Natural killer cell (primary cell): ENCODE measurements at regions not wholly inside any gene's neighbourhood (a gene's known extent, or its start where the extent isn't known, plus 50 kb on each side); places are given as distances from the start of the nearest gene placed in this dataset.

Experiments
- ATAC-seq, 3 donors: fragments of 150-1000 bp in 2 of 3; fragments of 200-7000 bp in 1 of 3; cut with Tn5 transposase; 1 replicate in 1 of 3; 2 replicates in 2 of 3; pipeline ENCODE4 v1.10.0; 2021; ENCODE audit warnings: mild to moderate bottlenecking in 2 of 3, moderate library complexity in 2 of 3
- DNase-seq, 2 donors: peaks; one replicate each; pipeline versions ENCODE4 v3.0.0 to v3.0.0-alpha.2; 2013 to 2021; ENCODE audit warnings: mixed read lengths in 1 of 2
- H3K27ac ChIP-seq: one replicate; pipeline ENCODE4 v1.5.1; 2013; ENCODE audit warnings: mild to moderate bottlenecking, low read length
- H3K27me3 ChIP-seq: one replicate; pipeline ENCODE4 v1.6.1; 2013; ENCODE audit warnings: low read length; ENCODE audit not compliant: control insufficient read depth, insufficient read depth
- H3K36me3 ChIP-seq: one replicate; pipeline ENCODE4 v1.6.1; 2013; ENCODE audit warnings: low read length; ENCODE audit not compliant: control insufficient read depth, insufficient read depth
- H3K4me1 ChIP-seq: one replicate; pipeline ENCODE4 v1.6.1; 2013; ENCODE audit warnings: low read length; ENCODE audit not compliant: control insufficient read depth, insufficient read depth
- H3K4me3 ChIP-seq: one replicate; pipeline ENCODE4 v1.5.1; 2013; ENCODE audit warnings: low read length
- H3K9me3 ChIP-seq: one replicate; pipeline ENCODE4 v1.6.1; 2013; ENCODE audit warnings: low read length; ENCODE audit not compliant: control insufficient read depth, insufficient read depth
- H3K27ac Mint-ChIP-seq, 2 donors: one replicate each; pipeline ENCODE4 v1.8.0; 2022; ENCODE audit warnings: mild to moderate bottlenecking in 2 of 2, mixed read lengths in 2 of 2, moderate library complexity in 1 of 2
- H3K27me3 Mint-ChIP-seq, 2 donors: one replicate each; pipeline ENCODE4 v1.8.0; 2022; ENCODE audit warnings: low read depth in 2 of 2, mixed read lengths in 2 of 2
- H3K36me3 Mint-ChIP-seq: one replicate; pipeline ENCODE4 v1.8.0; 2022; ENCODE audit warnings: mixed read lengths
- H3K4me1 Mint-ChIP-seq, 2 donors: one replicate each; pipeline ENCODE4 v1.8.0; 2022; ENCODE audit warnings: mixed read lengths in 2 of 2
- H3K4me3 Mint-ChIP-seq: one replicate; pipeline ENCODE4 v1.8.0; 2022; ENCODE audit warnings: mild to moderate bottlenecking, moderate library complexity, mixed read lengths
- H3K9me3 Mint-ChIP-seq, 2 donors: one replicate each; pipeline ENCODE4 v1.8.0; 2022; ENCODE audit warnings: mixed read lengths in 2 of 2
- CTCF ChIP-seq: fragments of 200-600 bp; IDR thresholded peaks from one replicate; pipeline ENCODE4 v1.8.0; 2022; ENCODE audit warnings: antibody characterized with exemption
- WGBS: methylation state at CpG from one replicate; pipeline ENCODE4 v1.1.7; 2013; ENCODE audit warnings: missing lambda C conversion rate; ENCODE audit not compliant: insufficient coverage; 5-methylcytosine and 5-hydroxymethylcytosine counted together
- intact Hi-C: fragments of 100-400 bp; cut with micrococcal nuclease; formaldehyde crosslinking; loops from one replicate; pipeline ENCODE4 v1.14.2; 2022

- H3K9me3 Mint-ChIP-seq, result no peaks in the 10 kb centered on the region
- Histone ChIP-seq H3K27me3 (no peaks in the 10 kb centered on the region), H3K36me3 (no peaks in the 10 kb centered on the region), H3K9me3 (no peaks in the 10 kb centered on the region), H3K4me3 (no peak overlapping the region), H3K27ac (no peak overlapping the region), H3K4me1 (no peaks in the 10 kb centered on the region)
- ATAC-seq (no peak), DNase-seq (no peak)
- H3K4me1 Mint-ChIP-seq, result no peaks in the 10 kb centered on the region
- H3K27me3 Mint-ChIP-seq, result peaks cover 2 to 8% of the 10 kb centered on the region in 2 donors
- H3K4me3 Mint-ChIP-seq, result no peak overlapping the region
- no peak overlapping the region for H3K27ac Mint-ChIP-seq
- no peaks in the 10 kb centered on the region for H3K36me3 Mint-ChIP-seq
- intact Hi-C loops, result no loop called here
- 90% methylated on average over 4 of the region's 4 CpGs for WGBS
- no peak for TF ChIP-seq CTCF
Measured at GRCh38 chr12:65609359-65609771, 214.9 kb upstream of the HMGA2 start.

GRCh38 chr12:65611396-65611795, 212.9 kb upstream of the HMGA2 start:
- Histone ChIP-seq H3K4me3 (no peak overlapping the region), H3K9me3 (no peaks in the 10 kb centered on the region), H3K4me1 (no peaks in the 10 kb centered on the region), H3K36me3 (no peaks in the 10 kb centered on the region), H3K27ac (no peak overlapping the region), H3K27me3 (no peaks in the 10 kb centered on the region)
- Mint-ChIP-seq H3K36me3 (no peaks in the 10 kb centered on the region), H3K27ac (no peak overlapping the region), H3K9me3 (no peaks in the 10 kb centered on the region), H3K27me3 (peaks cover 11 to 14% of the 10 kb centered on the region in 2 donors), H3K4me3 (no peak overlapping the region), H3K4me1 (no peaks in the 10 kb centered on the region)
- DNase-seq (no peak), ATAC-seq (no peak)
- 87% methylated on average over 3 of the region's 3 CpGs for WGBS
- no peak for TF ChIP-seq CTCF
- intact Hi-C loops, result no loop called here

- ATAC-seq (no peak), DNase-seq (no peak)
- H3K27me3 Mint-ChIP-seq, result peaks cover 12 to 21% of the 10 kb centered on the region in 2 donors
- no peak overlapping the region for H3K4me3 ChIP-seq
- H3K9me3 ChIP-seq, result no peaks in the 10 kb centered on the region
- no peak overlapping the region for H3K4me3 Mint-ChIP-seq
- no peaks in the 10 kb centered on the region for H3K9me3 Mint-ChIP-seq
- TF ChIP-seq CTCF, result no peak
- H3K27ac Mint-ChIP-seq, result no peak overlapping the region
- H3K4me1 ChIP-seq, result no peaks in the 10 kb centered on the region
- no peaks in the 10 kb centered on the region for H3K36me3 Mint-ChIP-seq
- H3K27me3 ChIP-seq, result no peaks in the 10 kb centered on the region
- H3K27ac ChIP-seq, result no peak overlapping the region
- intact Hi-C loops, result no loop called here
- no peaks in the 10 kb centered on the region for H3K4me1 Mint-ChIP-seq
- 91% methylated on average over 7 of the region's 7 CpGs for whole genome bisulfite sequencing
- H3K36me3 ChIP-seq, result no peaks in the 10 kb centered on the region
Measured at GRCh38 chr12:65612440-65612839, 211.8 kb upstream of the HMGA2 start.

GRCh38 chr12:65613692-65614091, 210.6 kb upstream of the HMGA2 start:
- no peak for DNase-seq
- Mint-ChIP-seq H3K27ac (no peak overlapping the region), H3K9me3 (no peaks in the 10 kb centered on the region), H3K27me3 (peaks cover 15 to 27% of the 10 kb centered on the region in 2 donors), H3K4me1 (no peaks in the 10 kb centered on the region), H3K4me3 (no peak overlapping the region), H3K36me3 (no peaks in the 10 kb centered on the region)
- Histone ChIP-seq H3K9me3 (no peaks in the 10 kb centered on the region), H3K27ac (no peak overlapping the region), H3K4me3 (no peak overlapping the region), H3K36me3 (no peaks in the 10 kb centered on the region), H3K27me3 (no peaks in the 10 kb centered on the region), H3K4me1 (no peaks in the 10 kb centered on the region)
- no peak for ATAC-seq
- 69% methylated on average over 2 of the region's 3 CpGs for WGBS
- intact Hi-C loops, result no loop called here
- TF ChIP-seq CTCF, result no peak
